ENCODE measurements at regions not wholly inside any gene's neighbourhood (a gene's known extent, or its start where the extent isn't known, plus 50 kb on each side); places are given as distances from the start of the nearest gene placed in this dataset.

DNA sequence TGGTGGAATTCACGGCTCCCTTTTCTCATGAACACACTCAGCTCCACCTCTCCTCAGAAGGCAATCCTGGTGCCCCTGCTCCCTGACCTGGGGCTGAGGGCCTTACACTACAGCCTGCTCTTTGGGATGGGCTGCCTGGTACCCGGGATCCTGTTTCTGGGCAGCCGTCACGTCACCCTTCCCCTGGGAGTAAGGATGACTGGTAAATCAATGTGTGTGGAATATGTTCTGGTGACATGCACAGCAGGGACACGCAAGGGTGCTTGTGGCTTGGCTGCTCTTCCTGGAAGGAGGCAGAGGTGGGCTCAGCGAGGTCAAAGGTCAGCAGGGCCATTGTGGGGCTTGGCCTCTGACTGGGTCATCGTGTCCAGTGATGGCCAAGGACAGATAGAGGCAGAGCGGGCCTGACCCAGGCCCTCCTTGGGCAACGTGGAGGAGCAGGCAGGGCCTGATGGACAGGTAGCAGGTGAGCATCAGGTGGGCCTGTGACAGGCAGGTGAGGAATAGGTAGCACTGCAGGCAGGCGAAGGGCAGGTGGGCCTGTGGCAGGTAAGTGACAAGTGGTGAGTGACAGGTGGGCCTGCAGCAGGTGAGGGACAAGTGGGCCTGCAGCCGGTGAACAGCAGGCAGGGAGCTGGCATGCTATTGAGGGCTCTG lies 399.4 kb upstream of the IRX4 start:
- TF ChIP-seq, protein P1, sequence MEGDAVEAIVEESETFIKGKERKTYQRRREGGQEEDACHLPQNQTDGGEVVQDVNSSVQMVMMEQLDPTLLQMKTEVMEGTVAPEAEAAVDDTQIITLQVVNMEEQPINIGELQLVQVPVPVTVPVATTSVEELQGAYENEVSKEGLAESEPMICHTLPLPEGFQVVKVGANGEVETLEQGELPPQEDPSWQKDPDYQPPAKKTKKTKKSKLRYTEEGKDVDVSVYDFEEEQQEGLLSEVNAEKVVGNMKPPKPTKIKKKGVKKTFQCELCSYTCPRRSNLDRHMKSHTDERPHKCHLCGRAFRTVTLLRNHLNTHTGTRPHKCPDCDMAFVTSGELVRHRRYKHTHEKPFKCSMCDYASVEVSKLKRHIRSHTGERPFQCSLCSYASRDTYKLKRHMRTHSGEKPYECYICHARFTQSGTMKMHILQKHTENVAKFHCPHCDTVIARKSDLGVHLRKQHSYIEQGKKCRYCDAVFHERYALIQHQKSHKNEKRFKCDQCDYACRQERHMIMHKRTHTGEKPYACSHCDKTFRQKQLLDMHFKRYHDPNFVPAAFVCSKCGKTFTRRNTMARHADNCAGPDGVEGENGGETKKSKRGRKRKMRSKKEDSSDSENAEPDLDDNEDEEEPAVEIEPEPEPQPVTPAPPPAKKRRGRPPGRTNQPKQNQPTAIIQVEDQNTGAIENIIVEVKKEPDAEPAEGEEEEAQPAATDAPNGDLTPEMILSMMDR (IDR thresholded peaks at IDR 0.05) = no peak
- DNase-seq (ENCODE audit: low spot score) = no peak
- Histone ChIP-seq H3K9me3 (no peaks in the 10 kb centered on the region), H3K36me3 (no peaks in the 10 kb centered on the region), H3K27ac (no peak overlapping the region), H3K4me3 (no peak overlapping the region), H3K4me1 (no peaks in the 10 kb centered on the region), H3K27me3 (no peaks in the 10 kb centered on the region)

DNA sequence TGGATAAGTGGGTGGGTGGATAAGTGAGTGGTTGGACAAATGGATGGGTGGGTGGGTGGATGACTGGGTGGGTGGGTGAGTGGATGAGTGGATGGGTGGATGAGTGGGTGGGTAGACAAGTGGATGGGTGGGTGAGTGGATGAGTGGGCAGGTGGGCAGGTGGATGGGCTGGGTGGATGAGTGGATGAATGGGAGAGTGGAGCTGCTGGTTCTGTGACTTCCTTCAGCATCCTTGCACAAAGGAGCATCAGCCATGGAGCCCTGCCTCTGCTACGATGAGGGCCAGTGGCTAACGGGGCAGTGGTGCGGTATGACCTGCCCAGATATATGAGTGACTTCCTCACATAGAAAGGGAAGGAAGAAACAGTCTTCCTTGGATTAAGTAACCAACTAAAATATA lies 398.7 kb upstream of the IRX4 start:
- Histone ChIP-seq H3K9me3 (no peaks in the 10 kb centered on the region), H3K27ac (no peak overlapping the region), H3K27me3 (no peaks in the 10 kb centered on the region), H3K4me1 (no peaks in the 10 kb centered on the region), H3K36me3 (no peaks in the 10 kb centered on the region), H3K4me3 (no peak overlapping the region)
- TF ChIP-seq, protein P1 (IDR thresholded peaks at IDR 0.05) = no peak
- no peak for DNase-seq (ENCODE audit: low spot score)

DNA sequence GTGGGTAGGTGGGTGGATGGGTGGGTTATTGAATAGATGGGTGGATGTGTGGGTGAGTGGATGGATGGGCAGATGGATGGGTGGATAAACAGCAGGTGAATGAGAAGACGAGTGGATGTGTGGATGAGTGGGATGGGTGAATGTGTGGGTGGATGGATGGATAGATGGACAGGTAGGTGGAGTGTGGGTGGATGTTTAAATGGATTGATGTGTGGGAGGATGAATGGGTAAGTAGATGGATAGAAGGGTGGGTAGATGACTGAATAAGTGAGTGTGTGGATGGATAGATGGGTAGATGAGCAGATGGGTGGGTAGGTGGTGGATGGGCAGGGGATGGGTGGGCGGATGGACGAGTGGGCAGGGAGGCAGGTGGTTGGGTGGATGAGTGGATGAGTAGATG lies 397.6 kb upstream of the IRX4 start:
- H3K27me3 ChIP-seq = no peaks in the 10 kb centered on the region
- no peaks in the 10 kb centered on the region for H3K36me3 ChIP-seq
- no peak for DNase-seq (ENCODE audit: low spot score)
- no peak overlapping the region for H3K27ac ChIP-seq
- no peaks in the 10 kb centered on the region for H3K4me1 ChIP-seq
- H3K4me3 ChIP-seq = no peak overlapping the region
- H3K9me3 ChIP-seq = no peaks in the 10 kb centered on the region
- TF ChIP-seq, protein P1 (IDR thresholded peaks at IDR 0.05) = no peak

DNA sequence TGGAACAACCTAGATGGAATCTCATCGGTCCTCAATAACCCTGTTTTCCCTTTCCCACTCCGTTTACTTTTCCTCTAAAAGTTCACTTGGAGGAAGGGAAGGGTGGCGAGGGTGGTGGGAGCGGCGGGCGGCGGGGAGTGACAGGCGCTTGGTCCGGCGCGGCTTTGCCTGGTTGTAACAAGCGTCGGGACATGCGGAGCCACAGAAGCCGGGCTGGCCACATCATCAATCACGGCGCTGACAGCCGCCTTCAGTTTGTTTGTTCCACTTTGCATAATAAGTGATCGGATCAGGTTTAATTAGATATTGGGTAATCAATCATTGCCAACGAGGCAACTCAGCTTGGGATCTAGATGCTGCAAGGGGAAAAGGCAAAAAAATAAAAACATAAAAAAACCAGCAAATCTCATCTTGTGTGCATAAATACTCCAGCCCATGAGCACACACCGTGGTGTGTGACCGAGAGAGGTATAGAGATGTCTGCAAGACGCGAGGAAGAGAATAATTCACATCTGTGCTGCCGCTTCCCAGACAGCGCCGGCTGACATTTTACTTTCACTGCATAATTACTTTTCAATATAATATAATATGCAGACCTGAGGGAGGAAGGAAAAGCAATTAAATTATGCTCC lies 396.2 kb upstream of the IRX4 start:
- no peaks in the 10 kb centered on the region for H3K36me3 ChIP-seq
- no peak overlapping the region for H3K27ac ChIP-seq
- H3K27me3 ChIP-seq = no peaks in the 10 kb centered on the region
- H3K9me3 ChIP-seq = no peaks in the 10 kb centered on the region
- no peak for DNase-seq (ENCODE audit: low spot score)
- TF ChIP-seq, protein P1 (IDR thresholded peaks at IDR 0.05) = no peak
- no peaks in the 10 kb centered on the region for H3K4me1 ChIP-seq
- no peak overlapping the region for H3K4me3 ChIP-seq

DNA sequence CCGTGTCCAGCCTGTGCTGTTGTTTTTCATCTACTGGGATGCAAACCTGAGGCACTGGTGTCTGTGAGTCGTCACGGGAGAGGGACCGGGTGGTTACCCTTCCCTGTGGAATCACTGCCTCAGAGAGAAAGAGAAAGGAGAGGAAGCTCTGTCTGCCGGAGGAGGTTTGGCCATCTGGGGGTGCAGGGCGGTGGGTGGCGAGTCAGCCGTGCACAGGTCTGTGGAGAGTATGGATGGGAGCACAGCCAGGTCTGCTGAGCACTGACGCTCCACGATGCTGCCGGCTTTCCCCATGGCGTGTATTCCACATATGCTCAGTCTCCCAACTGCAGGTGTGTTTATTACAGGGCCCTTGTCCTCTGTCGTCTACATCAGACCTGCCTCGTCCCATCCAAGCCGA lies 395.2 kb upstream of the IRX4 start:
- DNase-seq (ENCODE audit: low spot score) = no peak
- H3K9me3 ChIP-seq = no peaks in the 10 kb centered on the region
- H3K4me1 ChIP-seq = no peaks in the 10 kb centered on the region
- no peaks in the 10 kb centered on the region for H3K36me3 ChIP-seq
- TF ChIP-seq, protein P1 (IDR thresholded peaks at IDR 0.05) = no peak
- H3K4me3 ChIP-seq = no peak overlapping the region
- no peaks in the 10 kb centered on the region for H3K27me3 ChIP-seq
- H3K27ac ChIP-seq = no peak overlapping the region

DNA sequence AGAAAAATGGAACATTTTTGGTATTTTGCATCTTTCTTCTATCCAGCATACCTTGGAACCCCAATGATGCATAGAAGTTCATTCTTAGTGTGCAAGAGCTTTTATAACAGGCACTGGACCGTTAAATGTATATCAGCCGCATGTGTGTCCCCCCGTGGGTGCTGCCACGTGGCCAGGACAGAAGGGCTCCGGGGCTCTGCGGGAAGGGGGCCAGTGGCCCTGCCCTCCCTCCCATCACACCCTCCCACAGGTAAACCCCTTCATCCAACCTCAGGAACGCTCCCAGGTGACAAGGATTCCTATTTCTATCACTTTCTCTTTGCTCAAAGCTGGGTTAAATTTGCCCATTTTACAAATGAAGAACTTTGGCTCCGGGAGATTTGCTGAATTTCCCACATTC lies 393.4 kb upstream of the IRX4 start:
- Histone ChIP-seq H3K4me1 (no peaks in the 10 kb centered on the region), H3K4me3 (no peak overlapping the region), H3K27me3 (no peaks in the 10 kb centered on the region), H3K27ac (no peak overlapping the region), H3K9me3 (no peaks in the 10 kb centered on the region), H3K36me3 (no peaks in the 10 kb centered on the region)
- no peak for DNase-seq (ENCODE audit: low spot score)
- TF ChIP-seq, protein P1 (IDR thresholded peaks at IDR 0.05) = no peak
